ENCODE measurements at regions not wholly inside any gene's neighbourhood (a gene's known extent, or its start where the extent isn't known, plus 50 kb on each side); places are given as distances from the start of the nearest gene placed in this dataset.

DNA sequence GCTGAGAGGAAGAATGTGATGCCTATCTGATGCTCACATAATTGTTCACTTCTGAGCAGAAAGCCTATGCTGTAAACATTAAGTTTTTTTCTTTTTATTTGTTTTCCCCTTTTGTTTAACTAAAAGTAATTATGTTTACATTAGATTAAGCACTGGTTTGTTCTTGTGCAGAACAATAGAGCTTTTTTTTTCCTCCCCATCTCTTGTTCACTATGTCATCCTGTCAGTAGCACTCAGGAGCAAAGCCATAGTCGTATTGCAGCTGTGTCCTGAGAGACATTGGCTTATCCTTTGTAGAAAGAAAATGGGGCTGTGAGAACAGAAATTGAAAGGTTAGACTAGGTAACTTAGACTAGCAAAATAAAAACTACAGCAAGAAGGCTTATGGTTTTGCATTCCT lies 301.8 kb upstream of the RAG2 start:
- no peak for DNase-seq (ENCODE audit: low spot score)

DNA sequence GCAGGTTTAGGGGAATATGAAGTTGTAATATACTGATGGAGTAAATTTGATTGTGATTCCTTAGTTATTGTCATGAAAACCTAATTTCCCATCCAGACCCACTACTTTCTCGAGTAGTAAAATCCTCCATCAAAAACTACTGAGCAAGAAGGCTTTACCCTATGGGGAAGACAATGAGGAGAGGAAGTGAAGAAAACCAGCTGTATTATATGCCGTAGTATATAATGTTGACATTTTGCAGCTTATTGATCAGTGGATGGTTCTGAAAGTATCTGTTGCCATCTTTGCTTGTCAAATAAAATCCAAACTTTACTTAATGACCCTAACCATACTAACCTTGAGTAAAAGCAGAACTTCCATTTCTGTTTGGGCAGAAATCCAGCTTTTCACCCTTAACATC lies 292.8 kb upstream of the RAG2 start:
- no peak for DNase-seq (ENCODE audit: low spot score)

DNA sequence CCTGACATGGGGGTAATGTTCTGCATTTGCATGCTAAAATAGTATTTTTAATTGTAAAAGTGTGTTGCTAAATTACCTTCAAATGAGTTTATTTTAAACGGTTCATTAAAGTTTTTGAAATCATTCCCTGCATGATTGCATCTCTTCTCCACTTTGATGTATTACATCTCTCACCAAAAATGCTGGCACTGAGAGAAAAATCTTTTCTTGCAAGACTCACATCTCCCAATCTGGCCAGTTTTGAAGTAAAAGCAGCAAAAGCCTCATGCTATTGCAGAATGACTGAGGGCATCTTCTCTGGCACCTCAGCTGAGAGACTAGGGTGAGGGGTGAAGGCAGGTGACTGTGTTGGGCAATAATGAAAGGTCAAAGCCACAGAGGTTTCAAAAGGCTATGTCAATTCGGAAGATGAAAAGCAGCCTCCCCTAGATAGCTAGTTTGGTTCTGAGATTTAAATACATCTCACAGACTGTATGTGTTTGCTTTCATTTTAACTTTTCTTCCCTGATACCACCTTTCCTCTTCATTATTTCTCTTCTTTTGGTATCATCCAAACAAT lies 292.2 kb upstream of the RAG2 start:
- no peak for DNase-seq (ENCODE audit: low spot score)

DNA sequence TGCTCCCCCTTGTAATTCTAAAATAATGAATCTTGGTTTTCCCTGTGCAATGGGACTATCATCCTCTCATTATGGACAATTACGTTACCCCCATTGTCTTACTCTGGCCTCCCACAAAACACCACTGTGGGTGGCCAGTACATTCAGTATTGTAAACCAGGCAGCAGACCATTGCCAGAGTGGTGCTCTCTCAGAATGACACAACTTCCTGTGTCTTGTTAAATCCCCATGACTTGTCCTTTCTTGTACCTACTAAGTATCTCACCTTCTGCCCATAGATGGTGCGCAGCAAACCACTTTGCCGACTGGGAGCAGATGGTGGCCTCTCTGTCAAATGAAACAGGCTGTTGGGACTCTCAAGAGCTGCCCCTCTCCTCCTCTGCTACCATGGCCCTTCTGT lies 287.1 kb upstream of the RAG2 start:
- no peak for DNase-seq (ENCODE audit: low spot score)

DNA sequence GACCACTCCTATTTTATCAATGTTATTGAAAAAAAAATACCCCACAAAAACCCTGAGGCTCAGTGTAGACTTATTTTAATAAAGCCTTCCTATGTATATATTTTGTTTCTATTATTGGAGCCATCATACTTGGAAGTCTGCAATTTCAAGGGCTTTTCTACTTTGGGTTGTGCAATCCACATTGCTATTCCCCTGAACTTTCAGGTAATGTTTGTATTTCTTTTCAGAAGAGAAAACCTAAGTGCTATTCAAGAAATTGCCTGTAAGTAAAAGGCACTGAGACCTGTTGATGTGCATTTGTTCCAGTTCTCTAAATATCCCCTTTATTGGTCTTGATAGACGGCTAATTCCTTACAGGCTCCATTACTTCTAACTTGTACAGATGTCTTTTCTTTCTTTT lies 280.7 kb upstream of the RAG2 start:
- no peak for DNase-seq (ENCODE audit: low spot score)

DNA sequence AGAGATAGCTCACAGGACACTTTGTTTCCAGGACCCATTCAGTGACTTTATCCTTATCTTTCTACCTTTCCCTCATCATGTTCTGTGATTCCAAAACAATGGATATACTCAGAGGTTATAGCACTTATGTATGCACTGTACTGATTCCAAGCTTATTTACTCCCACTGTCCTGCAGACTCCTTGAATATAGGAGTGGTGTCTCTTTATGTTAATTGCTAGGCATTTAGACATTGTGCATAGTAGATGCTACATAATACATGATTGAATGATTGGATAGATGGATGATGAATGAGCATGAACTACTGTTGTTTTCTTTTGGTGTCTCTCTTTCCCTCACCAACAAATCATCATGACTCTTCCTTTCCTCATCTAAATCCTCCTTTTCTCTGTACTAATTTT lies 279.1 kb upstream of the RAG2 start:
- no peak for DNase-seq (ENCODE audit: low spot score)

DNA sequence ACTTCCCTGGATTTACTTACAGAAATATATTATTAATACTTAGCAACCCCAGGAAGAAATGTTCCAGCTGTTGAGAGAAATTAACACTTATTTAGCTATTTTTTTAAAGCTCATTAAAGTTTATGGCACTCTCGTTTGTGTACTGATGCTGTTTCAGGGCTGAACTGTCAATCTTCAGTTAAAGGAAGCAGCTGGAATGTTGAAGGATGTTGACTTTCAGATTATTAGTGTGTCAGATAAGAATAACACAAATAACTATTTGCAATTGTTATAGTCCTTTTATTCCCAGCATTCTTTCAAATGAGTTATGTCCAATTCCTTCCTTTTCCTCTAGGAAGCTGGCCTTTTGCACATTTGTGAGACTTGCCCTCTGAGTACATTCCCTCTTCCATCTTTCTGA lies 278.2 kb upstream of the RAG2 start:
- DNase-seq (ENCODE audit: low spot score) = no peak

DNA sequence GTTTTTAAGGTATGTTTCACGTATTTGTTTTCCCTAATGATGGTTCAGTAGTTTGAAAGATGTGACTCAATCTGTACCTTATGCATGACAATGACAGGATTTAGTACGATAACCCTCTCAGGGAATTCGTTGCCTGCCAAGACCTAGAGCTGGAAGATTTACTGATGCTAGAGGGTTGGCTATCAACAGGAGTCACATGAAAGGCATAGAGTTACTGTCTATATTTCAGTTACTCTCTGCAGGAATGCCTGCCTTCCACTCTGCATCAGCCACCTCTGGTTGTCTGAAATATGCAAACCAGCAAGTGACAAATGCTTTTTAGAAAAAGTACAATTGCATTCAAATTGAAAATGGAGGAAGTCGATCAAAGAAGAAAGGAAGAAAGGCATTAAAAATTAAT lies 276.3 kb upstream of the RAG2 start:
- no peak for DNase-seq (ENCODE audit: low spot score)

DNA sequence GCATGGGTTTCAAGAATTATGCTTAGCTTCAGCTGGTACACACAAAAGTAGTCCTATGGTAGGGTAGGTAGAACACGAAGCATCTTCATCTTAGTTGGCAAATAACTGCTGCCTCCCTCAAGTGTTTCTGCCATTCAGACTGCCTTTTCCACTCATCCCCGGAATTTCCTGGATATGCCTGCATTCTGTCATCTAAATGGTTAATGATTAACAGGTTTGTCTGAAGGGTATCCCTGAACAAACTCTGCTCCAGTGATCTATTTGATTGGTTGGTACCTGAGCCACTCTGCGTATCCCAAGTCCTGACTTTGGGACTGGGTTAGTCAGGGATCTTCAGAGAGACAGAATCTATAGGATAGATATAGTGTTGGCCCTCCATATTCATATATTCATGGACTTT lies 272.3 kb upstream of the RAG2 start:
- no peak for DNase-seq (ENCODE audit: low spot score)

DNA sequence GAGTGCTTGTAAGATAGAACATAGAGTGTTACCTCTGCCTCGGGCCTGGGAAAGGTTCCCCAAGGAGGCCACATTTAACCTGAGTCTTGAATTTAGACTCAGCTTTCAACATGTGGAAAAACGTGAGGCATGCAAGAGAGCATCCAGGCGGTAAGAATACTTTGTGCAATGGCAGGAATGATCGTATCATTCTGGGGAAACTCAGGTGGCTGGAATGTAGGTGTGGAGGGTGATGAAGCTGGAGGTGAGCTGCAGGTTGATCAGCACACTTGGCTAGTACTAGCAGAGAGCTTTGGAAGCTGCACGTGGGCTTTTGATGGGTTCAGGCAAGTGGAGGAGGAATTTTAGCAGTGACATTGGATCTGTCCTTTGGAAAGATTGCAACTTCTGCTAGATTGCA lies 270.3 kb upstream of the RAG2 start:
- no peak for DNase-seq (ENCODE audit: low spot score)

DNA sequence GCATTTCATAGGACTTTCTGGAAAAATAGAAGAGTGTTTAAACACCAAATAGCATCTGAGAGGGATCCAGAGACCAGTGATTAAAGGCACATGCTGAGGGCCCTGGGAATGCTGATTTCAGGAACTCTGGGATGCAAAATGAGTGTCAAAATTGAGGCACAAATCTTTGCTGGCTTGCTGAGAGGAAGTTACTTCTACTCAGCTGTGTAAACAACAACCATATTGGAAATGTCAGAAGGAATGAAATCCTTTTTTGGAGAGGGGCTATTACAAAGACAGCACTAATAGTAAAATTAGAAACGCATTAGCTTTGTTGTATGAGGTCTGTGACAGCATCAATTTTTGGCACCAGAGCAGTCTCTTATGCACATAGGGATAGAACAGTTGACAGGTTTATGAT lies 267.8 kb upstream of the RAG2 start:
- no peak for DNase-seq (ENCODE audit: low spot score)

DNA sequence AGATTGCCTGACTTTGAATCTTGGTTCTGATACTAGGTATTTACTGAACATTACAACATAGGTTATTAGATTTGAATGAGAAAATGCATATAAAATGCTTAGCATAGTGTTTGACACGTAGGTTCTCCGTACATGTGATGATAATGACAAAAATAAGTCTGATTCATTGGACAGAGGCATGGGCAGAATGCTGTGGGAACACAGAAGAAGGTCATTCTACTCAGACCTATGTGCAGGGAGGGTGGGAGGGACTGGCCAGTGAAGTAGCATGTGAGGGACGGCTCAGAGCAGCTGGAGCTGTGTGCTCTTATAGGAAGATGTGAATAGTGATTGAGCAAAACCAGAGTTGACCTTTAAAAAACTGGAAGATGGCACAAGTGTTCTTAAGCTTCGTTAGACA lies 256.8 kb upstream of the RAG2 start:
- no peak for DNase-seq (ENCODE audit: low spot score)

DNA sequence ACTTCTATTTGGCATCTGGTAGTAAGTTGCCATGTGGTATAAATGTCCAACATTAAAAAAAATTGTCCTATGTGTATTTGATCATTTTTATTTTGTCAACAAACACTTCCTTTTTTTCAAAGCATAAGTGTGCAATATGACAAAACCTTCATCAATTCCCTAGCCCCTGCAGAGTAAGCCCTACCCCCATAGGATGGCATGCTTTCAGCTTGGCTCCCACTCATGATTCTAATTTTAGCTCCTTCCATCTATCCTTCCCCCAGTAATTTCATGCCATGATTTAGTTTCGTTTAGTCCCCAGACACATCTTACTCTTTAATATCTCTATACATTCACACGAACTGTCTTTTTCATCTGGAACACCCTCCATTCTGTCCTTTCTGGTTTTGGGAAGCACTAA lies 250.6 kb upstream of the RAG2 start:
- no peak for DNase-seq (ENCODE audit: low spot score)

DNA sequence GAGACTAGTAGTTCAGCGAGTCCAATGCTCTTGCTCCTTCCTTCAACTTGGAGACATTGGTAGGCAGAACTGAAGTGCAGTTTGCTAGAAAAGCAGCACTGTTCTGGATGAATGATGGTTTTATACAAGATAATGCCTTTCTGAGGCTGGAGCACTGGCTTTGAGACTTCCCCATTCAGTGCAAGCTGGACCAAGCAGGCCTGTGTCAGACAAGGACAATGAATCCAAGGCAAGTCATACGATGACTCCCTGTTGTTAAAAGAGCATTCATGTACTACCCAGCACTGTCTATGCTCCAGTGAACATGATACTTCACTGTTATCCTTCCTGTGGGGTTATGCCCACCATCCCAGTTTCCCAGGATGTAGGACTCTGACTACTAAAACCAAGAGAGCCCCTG lies 242.3 kb upstream of the RAG2 start:
- DNase-seq (ENCODE audit: low spot score) = no peak

DNA sequence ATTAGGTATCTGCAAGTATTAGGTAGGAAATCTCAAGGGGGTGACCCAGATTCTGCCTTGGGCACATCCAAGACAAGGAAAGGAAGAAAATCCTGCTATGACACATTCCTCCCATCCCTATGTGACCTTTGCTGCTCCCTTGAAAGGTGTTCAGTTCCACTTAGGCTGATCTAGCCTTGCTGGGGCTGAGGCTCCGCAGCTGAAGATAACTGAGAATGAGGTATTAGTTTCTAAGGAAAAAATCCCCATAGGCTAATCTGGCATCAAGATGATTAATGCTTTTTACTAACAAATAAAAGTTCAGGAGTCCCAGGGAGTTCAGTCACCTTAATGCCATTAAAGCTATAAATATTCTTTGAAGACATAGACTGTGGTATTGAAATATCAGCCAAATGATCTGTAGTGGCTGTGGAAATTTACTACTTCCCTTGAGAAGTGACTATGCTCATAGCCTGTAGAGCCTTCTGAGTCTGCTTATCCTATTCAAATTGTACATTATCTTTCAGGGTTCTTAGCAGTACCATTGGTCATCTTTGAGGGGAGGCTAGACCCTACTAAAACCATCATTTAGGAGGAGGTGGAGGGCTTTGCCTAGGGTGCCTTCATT lies 239.9 kb upstream of the RAG2 start:
- no peak for DNase-seq (ENCODE audit: low spot score)

DNA sequence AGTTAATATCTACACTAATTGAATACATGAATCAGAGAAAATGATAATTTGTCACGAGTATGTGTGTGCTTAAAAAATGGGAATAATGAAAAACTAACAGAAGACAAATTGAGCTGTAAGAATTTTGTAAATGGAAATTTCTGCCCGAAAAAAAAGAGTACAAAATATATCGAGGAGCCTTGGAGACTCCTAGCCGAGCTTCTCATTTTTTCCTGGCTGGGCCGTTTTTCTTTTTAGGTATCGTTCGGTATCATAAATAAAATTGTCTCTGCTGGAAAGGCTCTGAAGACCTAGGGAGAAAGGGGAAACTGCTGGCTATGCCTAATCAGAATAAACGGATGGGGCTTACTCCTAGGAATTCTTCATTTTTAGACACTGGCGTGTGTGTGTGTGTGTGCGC lies 227.2 kb upstream of the RAG2 start:
- no peak for DNase-seq (ENCODE audit: low spot score)

DNA sequence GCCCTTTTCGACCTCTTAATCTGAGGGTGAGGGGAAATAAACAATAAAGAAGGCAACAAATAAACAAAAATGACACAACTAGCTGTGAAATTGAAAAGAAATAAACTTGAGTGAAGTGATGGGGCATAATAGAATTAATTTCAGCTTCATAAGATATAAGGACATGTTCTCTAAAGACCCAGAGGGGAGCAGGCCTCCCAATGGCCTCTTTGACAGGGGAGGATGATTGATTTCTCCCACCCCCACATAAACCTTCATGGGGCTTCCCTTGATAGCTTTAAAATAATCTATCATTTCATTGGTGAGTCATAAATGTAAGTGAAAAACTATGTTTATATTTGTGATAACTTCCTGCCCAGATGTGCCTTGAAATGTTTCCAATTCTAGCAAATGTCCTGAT lies 226.3 kb upstream of the RAG2 start:
- no peak for DNase-seq (ENCODE audit: low spot score)

DNA sequence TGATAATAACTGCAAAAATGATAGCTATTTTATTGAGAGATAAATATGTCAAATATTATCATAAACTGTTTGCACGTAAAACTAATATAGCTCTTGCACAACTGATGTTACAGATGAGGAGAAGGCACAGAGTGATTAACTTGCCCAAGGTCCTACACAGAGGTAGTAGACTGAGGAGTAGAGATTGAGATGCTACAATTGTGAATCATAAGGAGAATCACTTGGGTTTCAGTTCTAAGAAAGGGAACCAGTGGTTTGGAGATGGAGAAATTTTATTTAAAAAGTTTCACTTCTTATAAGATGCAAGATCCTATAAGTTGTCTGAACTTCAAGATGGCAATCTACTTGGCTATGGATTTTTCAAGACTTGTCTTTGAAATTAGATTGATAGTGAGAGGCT lies 224.8 kb upstream of the RAG2 start:
- no peak for DNase-seq (ENCODE audit: low spot score)

DNA sequence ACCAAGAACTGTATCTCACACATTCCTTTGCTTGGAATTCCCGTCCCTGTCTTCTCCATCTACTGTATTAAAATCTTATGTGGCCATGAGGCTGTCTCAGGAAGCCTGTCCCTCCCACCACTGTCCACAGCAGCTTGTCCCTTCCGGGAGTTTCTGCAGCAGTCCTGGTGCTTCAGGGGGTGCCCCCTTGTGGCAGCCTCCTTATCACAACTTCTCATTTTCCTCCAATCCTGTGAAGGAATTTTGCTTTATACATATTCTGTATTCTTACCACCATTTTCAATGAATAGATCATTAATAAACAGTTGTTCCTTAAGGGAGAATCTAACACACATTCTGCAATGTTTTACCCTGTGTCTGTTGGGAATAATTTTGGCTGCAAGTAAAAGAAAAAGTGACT lies 220.4 kb upstream of the RAG2 start:
- DNase-seq (ENCODE audit: low spot score) = no peak

DNA sequence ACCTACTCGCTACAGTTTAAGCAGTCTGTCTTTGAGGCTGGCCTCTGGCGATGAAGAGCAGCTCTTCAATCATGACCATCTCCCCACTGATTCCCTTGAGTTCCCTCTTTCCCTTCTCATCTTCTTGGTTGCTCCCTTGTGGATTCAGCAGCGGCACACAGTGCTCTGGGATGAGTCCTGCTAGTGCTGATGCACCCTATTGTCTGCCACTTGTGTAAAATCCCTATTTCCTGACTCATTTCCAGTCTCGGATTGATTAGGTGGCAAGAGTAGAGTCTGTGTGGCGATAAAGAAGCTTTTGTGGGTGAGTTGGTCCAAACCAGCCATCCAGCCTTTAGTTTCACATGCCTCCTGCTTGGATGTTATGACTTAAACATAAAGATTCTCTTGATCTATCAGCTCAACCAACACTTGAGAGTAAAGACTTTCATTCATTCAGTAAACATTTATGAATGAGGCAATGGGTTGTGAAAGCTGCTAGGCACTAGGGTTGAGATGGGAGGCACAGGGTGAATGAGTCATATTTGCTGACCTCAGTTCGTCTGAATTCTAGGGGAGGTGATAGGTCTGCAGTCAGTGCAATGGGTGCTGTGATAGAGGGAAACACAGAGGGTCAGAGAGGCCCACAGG lies 219.4 kb upstream of the RAG2 start:
- DNase-seq (ENCODE audit: low spot score) = no peak

DNA sequence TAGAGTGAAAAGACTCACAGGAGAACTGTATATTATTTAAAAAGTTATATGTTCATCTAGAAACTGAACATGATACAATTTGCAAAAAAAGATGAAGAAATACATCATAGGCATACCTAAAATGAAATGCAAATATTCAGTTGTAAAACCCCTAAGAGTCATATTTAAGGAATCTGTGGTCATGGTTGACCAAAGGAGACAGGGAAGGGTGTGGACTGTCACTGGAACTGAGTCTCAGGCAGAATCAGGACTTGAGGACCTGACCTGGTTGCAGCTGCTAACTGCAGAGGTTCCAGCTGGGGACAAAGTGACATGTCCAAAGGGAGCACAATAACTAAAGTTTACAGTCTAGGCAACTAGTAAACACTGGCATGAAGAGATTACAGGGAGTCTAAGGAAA lies 211.3 kb upstream of the RAG2 start:
- no peak for DNase-seq (ENCODE audit: low spot score)

DNA sequence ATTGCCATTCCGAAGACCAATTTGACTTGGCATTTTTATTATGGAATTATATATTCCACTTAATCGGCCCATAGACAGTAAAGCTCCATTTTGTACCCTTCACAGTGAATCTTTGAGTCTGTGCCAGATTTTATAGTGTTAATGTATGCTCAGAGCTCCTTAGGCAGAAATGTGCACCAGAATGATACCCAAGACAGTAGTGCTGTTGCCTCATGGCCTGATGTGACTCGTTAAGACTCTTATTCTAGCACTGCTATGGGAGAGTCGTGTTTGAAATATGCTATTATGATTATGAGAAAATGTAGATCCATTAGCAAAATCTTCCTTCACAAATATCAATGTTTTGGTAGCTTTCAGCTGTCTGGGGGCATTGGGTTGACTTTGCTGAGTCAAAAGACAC lies 209.8 kb upstream of the RAG2 start:
- DNase-seq (ENCODE audit: low spot score) = no peak

DNA sequence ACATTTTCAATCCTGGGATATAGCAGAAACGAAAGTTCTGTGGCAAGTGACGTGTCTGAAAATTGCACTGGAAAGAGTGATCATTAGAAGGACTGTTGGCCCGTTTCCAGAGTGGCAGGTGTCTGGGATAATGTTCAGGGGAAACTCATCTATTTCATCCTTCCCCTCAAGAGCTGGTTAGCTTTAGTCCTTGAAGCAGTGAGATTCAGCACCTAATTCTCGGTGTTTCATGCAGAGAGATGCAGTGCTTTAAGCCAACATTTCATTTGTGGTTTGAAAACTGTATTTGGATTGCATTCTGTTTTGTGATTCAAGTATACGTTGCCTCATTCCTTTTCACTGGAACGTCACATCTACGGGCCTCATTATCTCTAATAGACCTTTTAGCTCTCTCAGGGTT lies 205.0 kb upstream of the RAG2 start:
- no peak for DNase-seq (ENCODE audit: low spot score)

Data from mucosa of gallbladder (tissue), 1 donor.